ENCODE measurements at regions not wholly inside any gene's neighbourhood (a gene's known extent, or its start where the extent isn't known, plus 50 kb on each side); places are given as distances from the start of the nearest gene placed in this dataset.

DNA sequence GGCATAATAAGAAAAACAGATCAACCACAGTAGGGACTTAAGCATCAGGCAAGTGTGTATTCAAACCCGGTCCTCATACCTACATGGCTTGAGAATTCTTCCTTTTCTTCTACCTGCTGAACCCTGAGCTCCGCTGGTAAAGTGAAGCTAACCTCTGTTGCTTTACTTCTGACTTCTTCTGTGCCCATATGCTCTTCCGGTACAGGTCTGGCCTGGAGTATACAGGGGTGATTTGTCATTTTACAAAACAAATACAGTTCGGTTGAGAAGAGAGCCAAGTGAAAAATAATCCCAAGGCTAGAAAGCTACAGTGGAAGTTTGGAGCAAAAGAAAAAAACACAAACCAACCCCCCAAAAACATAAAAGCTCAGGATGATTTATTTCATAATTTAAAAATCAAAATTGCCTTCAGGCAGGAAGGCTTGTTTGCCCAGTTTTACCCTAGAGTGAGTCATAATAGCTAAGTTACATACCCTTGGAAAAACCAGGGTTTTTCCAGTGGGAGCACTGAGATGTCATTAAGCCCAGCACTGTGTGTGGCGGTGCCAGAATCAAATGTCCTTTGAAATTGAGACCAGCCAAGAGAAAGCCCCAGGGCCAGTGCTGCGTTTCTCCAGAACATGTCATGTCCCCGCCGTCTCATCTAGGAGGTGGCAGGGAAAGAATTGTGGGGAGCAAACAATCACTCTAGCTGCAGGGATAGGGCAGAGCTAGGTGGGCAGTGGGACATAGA, 305.5 kb upstream of the ISX start:
- no peak for DNase-seq (ENCODE audit: low read depth)
- TF ChIP-seq, protein P1, sequence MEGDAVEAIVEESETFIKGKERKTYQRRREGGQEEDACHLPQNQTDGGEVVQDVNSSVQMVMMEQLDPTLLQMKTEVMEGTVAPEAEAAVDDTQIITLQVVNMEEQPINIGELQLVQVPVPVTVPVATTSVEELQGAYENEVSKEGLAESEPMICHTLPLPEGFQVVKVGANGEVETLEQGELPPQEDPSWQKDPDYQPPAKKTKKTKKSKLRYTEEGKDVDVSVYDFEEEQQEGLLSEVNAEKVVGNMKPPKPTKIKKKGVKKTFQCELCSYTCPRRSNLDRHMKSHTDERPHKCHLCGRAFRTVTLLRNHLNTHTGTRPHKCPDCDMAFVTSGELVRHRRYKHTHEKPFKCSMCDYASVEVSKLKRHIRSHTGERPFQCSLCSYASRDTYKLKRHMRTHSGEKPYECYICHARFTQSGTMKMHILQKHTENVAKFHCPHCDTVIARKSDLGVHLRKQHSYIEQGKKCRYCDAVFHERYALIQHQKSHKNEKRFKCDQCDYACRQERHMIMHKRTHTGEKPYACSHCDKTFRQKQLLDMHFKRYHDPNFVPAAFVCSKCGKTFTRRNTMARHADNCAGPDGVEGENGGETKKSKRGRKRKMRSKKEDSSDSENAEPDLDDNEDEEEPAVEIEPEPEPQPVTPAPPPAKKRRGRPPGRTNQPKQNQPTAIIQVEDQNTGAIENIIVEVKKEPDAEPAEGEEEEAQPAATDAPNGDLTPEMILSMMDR (conservative IDR thresholded peaks at IDR 0.05; ENCODE audit: low read depth, low read length): no peak
- no peak overlapping the region for H3K4me3 ChIP-seq (ENCODE audit: low read length)

GRCh38 chr22:34761111-34761510, 304.8 kb upstream of the ISX start:
- TF ChIP-seq, protein P1 (conservative IDR thresholded peaks at IDR 0.05; ENCODE audit: low read depth, low read length): no peak
- no peak overlapping the region for H3K4me3 ChIP-seq (ENCODE audit: low read length)
- no peak for DNase-seq (ENCODE audit: low read depth)

- no peak for DNase-seq (ENCODE audit: low read depth)
- TF ChIP-seq, protein P1 (conservative IDR thresholded peaks at IDR 0.05; ENCODE audit: low read depth, low read length): no peak
Observed at GRCh38 chr22:34763496-34763895, 302.5 kb upstream of the ISX start.

GRCh38 chr22:34765115-34765514, 300.8 kb upstream of the ISX start:
- TF ChIP-seq, protein P1 (conservative IDR thresholded peaks at IDR 0.05; ENCODE audit: low read depth, low read length): no peak
- no peak overlapping the region for H3K4me3 ChIP-seq (ENCODE audit: low read length)
- DNase-seq (ENCODE audit: low read depth): no peak

More at GRCh38 chr22:34763496-34763895, 302.5 kb upstream of the ISX start:
- no peak overlapping the region for H3K4me3 ChIP-seq (ENCODE audit: low read length)

GRCh38 chr22:34769361-34769760, 296.6 kb upstream of the ISX start:
- no peak for DNase-seq (ENCODE audit: low read depth)
- TF ChIP-seq, protein P1 (conservative IDR thresholded peaks at IDR 0.05; ENCODE audit: low read depth, low read length): no peak
- no peak overlapping the region for H3K4me3 ChIP-seq (ENCODE audit: low read length)

- DNase-seq (ENCODE audit: low read depth): no peak
- no peak overlapping the region for H3K4me3 ChIP-seq (ENCODE audit: low read length)
- TF ChIP-seq, protein P1 (conservative IDR thresholded peaks at IDR 0.05; ENCODE audit: low read depth, low read length): no peak
Observed at GRCh38 chr22:34776817-34777216, 289.1 kb upstream of the ISX start.

- DNase-seq (ENCODE audit: low read depth): no peak
- TF ChIP-seq, protein P1 (conservative IDR thresholded peaks at IDR 0.05; ENCODE audit: low read depth, low read length): no peak
- H3K4me3 ChIP-seq (ENCODE audit: low read length): no peak overlapping the region
Observed at GRCh38 chr22:34781681-34782080, 284.3 kb upstream of the ISX start.

All from retinal pigment epithelial cell (primary cell).